VCaP (cell line): ENCODE measurements at regions not wholly inside any gene's neighbourhood (a gene's known extent, or its start where the extent isn't known, plus 50 kb on each side); places are given as distances from the start of the nearest gene placed in this dataset.

Experiments used
- H3K27ac ChIP-seq: fragments of 450-650 bp; 2 replicates; pipeline ENCODE4 v1.5.1; 2017
- TF ChIP-seq, protein P1 (sequence below): fragments of 450-650 bp; conservative IDR thresholded peaks from 2 replicates; pipeline ENCODE4 v1.5.1; 2017; ENCODE audit warnings: mild to moderate bottlenecking, moderate library complexity

DNA sequence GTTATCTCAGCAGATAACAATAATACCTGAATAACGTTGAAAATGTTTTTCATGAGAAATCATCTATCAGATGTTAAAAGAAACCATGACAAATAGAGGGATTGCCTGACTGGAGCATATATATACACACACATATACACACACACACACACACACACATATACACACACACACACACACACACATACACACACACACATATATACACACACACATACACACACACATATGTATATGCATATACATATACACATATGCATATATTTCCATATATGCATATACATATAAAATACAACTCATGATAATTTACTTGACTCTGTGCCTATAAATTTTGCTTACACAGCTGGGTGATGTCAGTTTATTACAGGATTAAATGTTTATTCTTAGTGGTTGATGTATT, 847.3 kb upstream of the ADAMTS5 start:
- H3K27ac ChIP-seq, result no peak overlapping the region
- TF ChIP-seq, protein P1, sequence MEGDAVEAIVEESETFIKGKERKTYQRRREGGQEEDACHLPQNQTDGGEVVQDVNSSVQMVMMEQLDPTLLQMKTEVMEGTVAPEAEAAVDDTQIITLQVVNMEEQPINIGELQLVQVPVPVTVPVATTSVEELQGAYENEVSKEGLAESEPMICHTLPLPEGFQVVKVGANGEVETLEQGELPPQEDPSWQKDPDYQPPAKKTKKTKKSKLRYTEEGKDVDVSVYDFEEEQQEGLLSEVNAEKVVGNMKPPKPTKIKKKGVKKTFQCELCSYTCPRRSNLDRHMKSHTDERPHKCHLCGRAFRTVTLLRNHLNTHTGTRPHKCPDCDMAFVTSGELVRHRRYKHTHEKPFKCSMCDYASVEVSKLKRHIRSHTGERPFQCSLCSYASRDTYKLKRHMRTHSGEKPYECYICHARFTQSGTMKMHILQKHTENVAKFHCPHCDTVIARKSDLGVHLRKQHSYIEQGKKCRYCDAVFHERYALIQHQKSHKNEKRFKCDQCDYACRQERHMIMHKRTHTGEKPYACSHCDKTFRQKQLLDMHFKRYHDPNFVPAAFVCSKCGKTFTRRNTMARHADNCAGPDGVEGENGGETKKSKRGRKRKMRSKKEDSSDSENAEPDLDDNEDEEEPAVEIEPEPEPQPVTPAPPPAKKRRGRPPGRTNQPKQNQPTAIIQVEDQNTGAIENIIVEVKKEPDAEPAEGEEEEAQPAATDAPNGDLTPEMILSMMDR, result no peak

DNA sequence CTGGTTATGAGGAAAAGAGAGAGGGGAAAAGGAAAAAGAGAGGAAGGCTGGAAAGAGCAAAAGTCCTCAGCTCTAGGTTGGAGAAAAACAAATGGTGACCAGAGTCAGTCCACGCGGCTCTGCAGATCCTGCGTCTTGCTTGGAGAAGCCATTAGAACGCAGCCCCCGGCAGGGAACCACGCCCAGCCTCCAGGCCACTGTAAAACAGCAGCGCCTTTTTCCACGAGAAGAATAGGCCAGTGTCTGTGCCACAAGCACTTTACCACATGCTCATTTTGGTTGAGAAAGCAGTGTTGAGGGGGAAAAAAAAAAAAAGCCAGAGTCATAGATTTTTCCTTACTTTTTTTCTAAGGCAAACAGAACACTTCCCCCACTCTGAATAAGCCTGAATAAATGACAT, 846.9 kb upstream of the ADAMTS5 start:
- TF ChIP-seq, protein P1, result no peak
- H3K27ac ChIP-seq, result no peak overlapping the region

DNA sequence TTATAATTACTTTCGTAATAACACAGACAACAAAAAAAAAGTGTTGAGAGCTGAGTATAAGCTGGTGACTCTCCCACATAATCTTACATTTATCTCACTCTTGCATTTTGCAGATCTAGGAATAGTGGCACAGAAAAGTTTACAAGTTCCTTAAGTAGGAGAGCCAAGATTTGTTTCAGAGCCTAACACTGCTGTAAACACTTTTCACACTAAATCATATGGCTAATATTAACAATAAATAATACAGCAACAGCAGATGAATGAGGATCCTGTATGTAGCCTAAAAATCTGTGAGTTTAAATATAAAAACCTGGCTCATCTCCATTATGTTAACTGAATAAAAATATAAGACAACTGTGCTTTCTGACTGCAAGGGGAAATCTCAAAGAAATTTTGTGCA, 846.5 kb upstream of the ADAMTS5 start:
- TF ChIP-seq, protein P1, result no peak
- no peak overlapping the region for H3K27ac ChIP-seq

DNA sequence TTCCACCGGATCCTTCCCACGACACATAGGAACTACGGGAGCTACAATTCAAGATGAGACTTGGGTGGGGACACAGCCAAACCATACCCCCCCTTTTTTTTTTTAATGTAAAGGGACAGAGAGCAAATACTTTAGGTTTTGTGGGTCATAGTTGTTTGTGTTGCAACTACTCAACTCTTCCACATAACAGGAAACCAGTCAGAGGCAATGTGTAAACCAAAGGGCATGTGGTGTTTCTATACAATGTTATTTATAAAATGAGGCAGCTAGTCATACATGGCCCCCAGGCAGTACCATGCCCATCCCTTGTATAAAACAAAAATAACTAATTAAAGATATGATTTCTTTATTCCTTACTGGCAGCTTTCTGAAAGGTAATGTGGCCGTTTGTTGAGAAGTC, 845.4 kb upstream of the ADAMTS5 start:
- TF ChIP-seq, protein P1, result no peak
- H3K27ac ChIP-seq, result no peak overlapping the region

DNA sequence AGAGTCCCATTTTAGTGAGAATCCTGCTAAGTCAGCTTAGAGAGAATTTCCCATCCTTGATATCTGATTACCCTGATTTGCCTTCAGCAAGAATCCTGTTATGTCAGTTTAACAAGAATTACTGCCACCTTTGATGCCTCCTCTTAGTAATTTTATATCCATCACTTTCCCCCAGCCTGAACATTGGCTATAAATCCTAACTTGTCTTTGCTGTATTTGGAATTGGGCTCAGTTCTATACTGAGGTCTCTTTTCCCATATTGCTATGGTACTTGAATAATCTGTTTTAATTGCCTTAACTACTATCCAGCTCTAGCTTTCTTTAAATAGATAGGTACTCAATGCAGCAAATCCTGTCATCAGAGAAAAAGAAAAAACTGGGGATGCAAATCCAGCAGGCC, 842.0 kb upstream of the ADAMTS5 start:
- TF ChIP-seq, protein P1, result no peak
- H3K27ac ChIP-seq, result no peak overlapping the region

DNA sequence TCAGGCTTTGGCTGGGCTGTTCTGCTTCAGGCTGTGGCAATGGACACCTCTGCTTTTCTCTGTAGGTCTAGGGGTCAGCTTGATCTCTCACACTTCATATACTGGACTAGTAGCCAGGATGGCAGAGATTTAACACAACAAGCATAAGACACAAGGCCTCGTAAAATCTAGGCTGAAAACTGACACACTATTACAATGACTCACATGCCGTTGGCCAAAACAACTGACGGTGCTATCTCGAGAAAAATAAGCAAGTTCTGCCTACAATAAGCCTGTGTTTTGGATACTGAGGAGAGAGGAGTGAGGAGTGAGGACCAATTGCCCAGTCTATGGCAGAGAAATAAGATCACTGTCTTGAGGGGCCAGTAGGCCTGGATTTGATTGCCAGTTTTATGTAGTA, 840.7 kb upstream of the ADAMTS5 start:
- TF ChIP-seq, protein P1, result no peak
- H3K27ac ChIP-seq, result no peak overlapping the region

DNA sequence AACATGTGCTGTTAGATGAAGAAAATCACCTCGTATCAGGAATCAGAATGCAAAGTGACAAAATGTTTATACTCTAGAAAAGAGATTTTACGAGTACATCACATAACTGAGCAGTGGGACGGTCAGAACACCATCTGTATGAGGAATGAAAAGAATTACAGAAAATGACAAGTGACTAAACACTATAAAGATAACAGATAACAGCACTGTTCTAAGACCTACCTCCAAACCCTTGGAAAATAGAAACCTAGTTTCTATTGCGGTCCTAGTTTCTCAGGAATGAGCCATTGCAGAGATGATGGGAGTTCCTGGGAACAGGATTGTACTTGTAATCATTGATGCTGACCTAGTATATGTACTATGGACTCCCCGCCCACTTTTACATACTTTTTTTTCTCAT, 839.4 kb upstream of the ADAMTS5 start:
- TF ChIP-seq, protein P1, result no peak
- H3K27ac ChIP-seq, result peak overlapping the region; percentile 18; the same call in 1 of the 2 replicates

DNA sequence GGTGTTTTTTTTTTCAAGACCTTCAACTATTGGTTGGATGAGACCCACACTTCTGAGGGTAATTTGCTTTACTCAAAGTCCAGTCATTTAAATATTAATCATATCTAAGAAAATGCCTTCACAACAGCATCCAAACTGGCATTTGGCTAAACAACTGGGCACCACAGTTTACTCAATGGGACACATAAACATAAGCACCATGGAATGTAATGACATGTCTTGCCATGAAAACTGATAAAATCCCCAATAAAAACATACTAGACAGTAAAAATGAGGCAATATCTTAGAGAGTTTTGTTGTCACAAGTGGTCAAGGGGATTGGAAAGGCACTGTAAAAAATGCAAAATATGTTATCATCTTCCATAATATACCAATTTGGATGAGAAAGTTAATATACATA, 838.8 kb upstream of the ADAMTS5 start:
- H3K27ac ChIP-seq, result peak overlapping the region; percentile 18; the same call in 1 of the 2 replicates
- TF ChIP-seq, protein P1, result no peak
